Right ventricle myocardium inferior (tissue), 1 donor: ENCODE measurements at regions not wholly inside any gene's neighbourhood (a gene's known extent, or its start where the extent isn't known, plus 50 kb on each side); places are given as distances from the start of the nearest gene placed in this dataset.
"Not testable (repeated sequence)": the region's sequence is repeated elsewhere in the genome, so short reads cannot be mapped to it uniquely, and the experiment has no call there.

Source experiments
- ATAC-seq: fragments of 200-7000 bp; cut with Tn5 transposase; one replicate; pipeline ENCODE4 v1.9.1; 2020; ENCODE audit warnings: mild to moderate bottlenecking, moderate library complexity
- DNase-seq: peaks from one replicate; pipeline ENCODE4 v3.0.0; 2021; ENCODE audit errors: missing footprints
- intact Hi-C: fragments of 100-400 bp; cut with DNase I; formaldehyde crosslinking; loops from one replicate; pipeline ENCODE4 v1.11.0; 2022
- donor health status: DM: no; HTN: yes; CAD: no; lungs with severe emphysema.

GRCh38 chr14:38634913-38635312 lies 379.0 kb upstream of the CLEC14A start:
- DNase-seq, intact Hi-C loops, ATAC-seq: not testable (repeated sequence)

DNA sequence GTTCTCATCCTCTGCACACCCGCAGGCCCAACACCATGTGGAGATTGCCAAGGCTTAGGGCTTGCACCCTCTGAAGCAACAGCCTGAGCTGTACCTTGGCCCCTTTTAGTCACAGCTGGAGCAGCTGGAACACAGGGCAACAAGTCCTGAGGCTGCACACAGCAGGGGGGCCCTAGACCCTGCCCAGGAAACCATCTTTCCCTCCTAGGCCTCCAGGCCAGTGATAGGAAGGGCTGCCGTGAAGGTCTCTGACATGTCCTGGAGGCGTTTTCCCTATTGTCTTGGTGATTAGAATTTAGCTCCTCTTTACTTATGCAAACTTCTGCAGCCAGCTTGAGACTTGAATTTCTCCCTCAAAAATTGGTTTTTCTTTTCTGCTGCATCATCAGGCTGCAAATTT lies 373.5 kb upstream of the CLEC14A start:
- intact Hi-C loops = no loop called here
- DNase-seq (no peak), ATAC-seq (no peak)

DNA sequence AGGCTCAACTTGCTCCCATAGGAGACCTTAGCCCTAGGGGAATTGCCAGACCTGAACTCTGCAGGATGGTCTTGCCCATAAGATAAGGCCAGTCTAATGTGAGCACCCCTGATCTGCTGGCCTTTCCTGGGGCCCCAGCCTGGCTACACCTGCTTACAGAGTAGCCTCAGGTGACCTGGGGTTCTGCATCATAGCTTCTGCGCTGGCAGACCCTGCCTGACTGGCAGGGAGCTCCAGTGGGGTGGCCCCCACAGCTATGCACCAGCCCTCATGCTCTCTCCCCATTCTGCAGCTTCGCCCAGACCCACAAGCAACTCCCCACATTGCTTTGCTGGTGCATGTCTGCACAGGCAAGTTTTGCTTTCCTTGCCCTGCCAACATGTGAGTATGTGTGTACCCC lies 371.3 kb upstream of the CLEC14A start:
- ATAC-seq (no peak), DNase-seq (no peak)
- intact Hi-C loops = no loop called here

- ATAC-seq (no peak), DNase-seq (no peak)
- intact Hi-C loops = no loop called here
Observed at GRCh38 chr14:38623661-38624060, 367.8 kb upstream of the CLEC14A start.

GRCh38 chr14:38618514-38618913 lies 362.6 kb upstream of the CLEC14A start:
- ATAC-seq (no peak), DNase-seq (no peak)
- intact Hi-C loops = no loop called here

DNA sequence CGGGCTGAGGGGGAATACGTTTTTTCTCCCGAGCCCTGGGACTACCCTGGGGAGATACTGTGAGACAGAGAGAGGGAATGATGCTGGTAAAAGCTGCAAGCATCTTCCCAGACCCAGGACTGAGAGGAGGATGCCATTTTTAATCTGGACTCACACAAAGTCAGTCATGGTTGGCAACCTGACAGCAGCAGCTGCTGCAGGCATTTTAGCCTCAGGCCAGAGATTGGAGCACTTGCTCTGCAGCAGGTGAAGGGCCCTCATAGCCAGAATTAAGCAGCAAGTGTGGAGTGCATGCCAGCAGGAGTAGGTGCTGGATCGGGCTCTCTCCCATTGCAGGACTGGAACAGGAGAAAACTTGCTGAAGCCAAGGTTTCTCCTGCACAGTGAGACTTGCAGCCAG lies 361.1 kb upstream of the CLEC14A start:
- no peak for ATAC-seq
- no peak for DNase-seq
- intact Hi-C loops = no loop called here

DNA sequence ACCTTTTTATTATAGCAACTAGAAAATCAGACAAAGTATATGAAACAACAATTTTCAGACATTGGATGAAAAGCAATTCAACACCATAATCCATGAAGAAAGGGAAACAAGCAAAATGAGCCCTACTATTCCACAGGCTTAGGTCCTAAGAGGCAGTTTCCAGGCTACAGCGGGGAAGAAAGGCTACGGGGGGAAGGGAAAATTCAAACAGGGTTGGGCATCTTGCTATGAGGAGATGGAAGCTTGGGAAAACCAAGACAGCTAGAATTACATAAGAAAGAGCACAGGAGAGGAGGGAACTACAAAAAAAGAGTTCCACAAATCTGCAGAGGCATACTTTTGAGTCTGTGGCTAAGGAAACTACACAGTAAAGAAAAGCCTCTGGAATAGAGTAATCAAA lies 356.0 kb upstream of the CLEC14A start:
- DNase-seq (no peak), ATAC-seq (no peak)
- intact Hi-C loops = no loop called here

- DNase-seq = no peak
- ATAC-seq = no peak
- intact Hi-C loops = no loop called here
Observed at GRCh38 chr14:38608244-38608643, 352.4 kb upstream of the CLEC14A start.

DNA sequence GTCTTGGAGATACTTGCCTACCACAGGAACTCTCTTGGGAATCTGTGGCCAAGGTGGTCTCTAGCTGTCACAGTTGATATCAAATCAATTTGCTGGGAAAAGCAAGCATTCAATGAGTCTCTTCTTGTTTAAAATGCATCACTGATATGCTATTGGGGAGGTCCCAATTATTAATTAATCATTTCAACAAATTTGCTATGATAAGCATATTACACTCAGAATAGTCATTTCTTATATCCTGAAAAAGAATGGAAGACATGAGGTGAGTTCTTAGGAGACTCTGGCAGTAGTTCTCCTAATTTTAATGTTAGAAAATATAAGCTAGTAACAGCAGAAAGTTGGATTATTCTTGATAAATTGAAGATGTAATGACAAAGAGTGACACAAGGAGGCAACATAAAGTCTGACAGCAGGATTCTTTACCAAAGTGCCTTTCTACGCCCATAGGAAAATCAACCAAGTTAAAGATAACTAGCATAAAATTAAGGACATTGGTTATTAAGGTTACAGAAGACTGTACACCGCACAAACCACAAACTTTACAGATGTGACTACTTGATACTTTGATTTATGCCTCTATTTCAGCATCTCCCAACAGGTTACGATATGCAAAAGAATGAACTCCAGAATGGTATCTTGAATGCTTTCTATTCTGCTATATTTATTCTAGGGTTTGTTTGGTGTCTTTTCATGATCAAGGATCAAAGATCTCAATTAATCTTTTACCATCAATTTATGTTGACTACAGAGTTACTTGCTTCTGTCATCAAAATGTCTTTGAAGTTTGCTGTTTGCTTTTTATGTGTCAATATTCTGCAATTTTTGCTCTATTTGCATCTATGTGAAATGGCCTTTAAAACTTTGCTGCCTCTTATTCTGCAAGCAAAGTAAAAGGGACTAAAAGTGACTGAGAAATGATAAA lies 349.6 kb upstream of the CLEC14A start:
- ATAC-seq = no peak
- DNase-seq = no peak
- intact Hi-C loops = no loop called here

DNA sequence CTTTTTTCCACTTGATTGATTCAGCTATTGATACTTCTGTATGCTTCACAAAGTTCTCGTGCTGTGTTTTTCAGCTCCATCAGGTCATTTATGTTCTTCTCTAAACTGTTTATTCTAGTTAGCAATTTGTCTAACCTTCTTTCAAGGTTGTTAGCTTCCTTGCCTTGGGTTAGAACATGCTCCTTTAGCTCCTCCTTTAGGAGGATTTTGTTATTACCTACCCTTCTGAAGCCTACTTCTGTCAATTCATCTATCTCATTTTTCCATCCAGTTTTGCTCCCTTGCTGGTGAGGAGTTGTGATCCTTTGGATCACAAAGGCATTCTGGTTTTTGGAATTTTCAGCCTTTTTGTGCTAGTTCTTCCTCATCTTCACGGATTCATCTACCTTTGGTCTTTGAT lies 344.7 kb upstream of the CLEC14A start:
- ATAC-seq, intact Hi-C loops, DNase-seq: not testable (repeated sequence)

- ATAC-seq = no peak
- intact Hi-C loops = no loop called here
- no peak for DNase-seq
Observed at GRCh38 chr14:38593476-38593875, 337.6 kb upstream of the CLEC14A start.

GRCh38 chr14:38592764-38593442 lies 337.0 kb upstream of the CLEC14A start:
- intact Hi-C loops = no loop called here
- DNase-seq (no peak), ATAC-seq (peak; percentile 79)

DNA sequence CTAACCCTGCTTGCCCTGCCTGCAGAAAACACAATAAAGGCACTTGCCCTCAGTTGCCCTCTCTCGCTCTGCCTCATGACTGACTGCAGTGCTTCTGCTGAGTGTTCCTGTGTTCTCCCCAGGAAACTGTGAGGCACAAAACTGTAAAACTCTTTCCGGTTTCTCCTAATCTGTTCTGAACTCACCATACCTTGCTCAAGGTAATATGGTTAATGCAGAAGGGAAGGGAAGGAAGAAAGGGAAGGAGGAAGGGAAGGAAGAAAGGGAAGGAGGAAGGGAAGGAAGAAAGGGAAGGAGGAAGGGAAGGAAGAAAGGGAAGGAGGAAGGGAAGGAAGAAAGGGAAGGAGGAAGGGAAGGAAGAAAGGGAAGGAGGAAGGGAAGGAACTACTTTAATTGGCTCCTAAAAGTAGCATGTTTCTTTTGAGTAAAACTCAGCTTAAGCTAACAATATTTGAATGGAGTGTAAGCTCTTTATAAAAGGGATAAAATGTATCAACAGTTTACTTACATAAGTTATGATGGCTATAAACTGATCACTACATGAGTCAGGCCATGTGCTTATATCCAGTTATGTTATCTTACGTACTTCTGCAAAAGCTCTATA lies 334.0 kb upstream of the CLEC14A start:
- intact Hi-C loops = no loop called here
- no peak for ATAC-seq
- DNase-seq = no peak

GRCh38 chr14:38583471-38583870 lies 327.6 kb upstream of the CLEC14A start:
- DNase-seq = no peak
- no peak for ATAC-seq
- intact Hi-C loops = no loop called here

GRCh38 chr14:38578278-38578681 lies 322.4 kb upstream of the CLEC14A start:
- DNase-seq = no peak
- ATAC-seq = no peak

GRCh38 chr14:38567703-38568102 lies 311.8 kb upstream of the CLEC14A start:
- intact Hi-C loops = no loop called here
- ATAC-seq (no peak), DNase-seq (no peak)

More at GRCh38 chr14:38578278-38578681, 322.4 kb upstream of the CLEC14A start:
- intact Hi-C loops = no loop called here

GRCh38 chr14:38561657-38562056 lies 305.8 kb upstream of the CLEC14A start:
- no peak for ATAC-seq
- intact Hi-C loops = no loop called here
- no peak for DNase-seq

DNA sequence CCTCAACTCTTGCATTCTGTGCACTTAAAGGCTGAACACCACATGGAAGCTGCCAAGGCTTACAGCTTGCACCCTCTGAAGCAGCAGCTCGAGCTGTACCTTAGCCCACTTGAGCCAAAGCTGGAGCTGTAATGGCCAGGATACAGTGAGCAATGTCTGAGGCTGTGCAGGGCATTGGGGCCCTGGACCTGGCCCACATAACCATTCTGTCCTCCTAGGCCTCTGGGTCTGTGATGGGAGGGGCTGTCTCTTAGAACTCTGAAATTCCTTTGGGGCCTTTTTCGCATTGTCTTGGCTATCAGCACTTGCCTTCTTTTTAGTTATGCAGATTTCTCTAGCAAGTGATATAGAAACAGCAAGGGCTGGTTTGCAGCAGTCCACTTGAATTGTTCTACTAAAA lies 303.8 kb upstream of the CLEC14A start:
- intact Hi-C loops = no loop called here
- DNase-seq (no peak), ATAC-seq (no peak)

DNA sequence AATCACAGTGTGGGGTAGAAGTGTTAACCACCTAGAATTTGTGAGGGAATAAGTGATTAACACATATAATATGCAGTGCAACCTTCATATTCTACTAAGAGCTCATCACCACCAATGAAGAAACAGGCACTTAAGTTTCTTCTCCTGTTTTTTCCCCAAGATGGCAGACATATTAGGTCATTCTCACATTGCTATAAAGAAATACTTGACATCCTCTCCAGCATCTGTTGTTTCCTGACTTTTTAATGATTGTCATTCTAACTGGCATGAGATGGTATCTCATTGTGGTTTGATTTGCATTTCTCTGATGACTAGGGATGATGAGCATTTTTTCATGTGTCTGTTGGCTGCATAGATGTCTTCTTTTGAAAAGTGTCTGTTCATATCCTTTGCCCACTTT lies 301.5 kb upstream of the CLEC14A start:
- ATAC-seq, DNase-seq, intact Hi-C loops: not testable (repeated sequence)

DNA sequence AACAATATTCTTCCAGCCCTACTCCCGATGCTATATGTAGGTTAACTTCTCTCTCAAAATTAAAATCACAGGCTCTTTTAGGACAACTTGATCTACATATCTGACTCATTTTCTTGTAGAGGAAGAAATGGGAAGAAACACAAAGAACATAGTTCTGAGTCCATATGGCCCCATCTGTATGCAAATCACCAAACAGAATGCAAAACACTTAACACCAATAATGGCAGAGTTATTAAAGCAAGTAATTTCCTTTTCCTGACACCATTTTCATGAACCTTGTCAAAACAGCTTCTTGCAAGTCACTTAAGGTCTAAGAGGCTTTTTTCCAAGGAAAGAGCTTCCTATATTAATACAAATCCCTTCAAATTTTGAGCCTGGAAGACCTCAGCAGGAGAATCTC lies 300.4 kb upstream of the CLEC14A start:
- ATAC-seq (no peak), DNase-seq (no peak)
- intact Hi-C loops = no loop called here
